Esophagus mucosa (tissue), 1 donor: ENCODE measurements at regions not wholly inside any gene's neighbourhood (a gene's known extent, or its start where the extent isn't known, plus 50 kb on each side); places are given as distances from the start of the nearest gene placed in this dataset.

Source experiments
- ATAC-seq: fragments of 200-7000 bp; cut with Tn5 transposase; one replicate; pipeline ENCODE4 v1.9.1; 2020
- donor health status: DM: yes; HTN: yes; CAD: no.

GRCh38 chr9:31790720-31791119 lies 593.7 kb upstream of the ACO1 start:
- peak; percentile 77 for ATAC-seq

- ATAC-seq = no peak
Measured at GRCh38 chr9:31799953-31800609, 584.4 kb upstream of the ACO1 start.

GRCh38 chr9:31807574-31808256 lies 576.7 kb upstream of the ACO1 start:
- no peak for ATAC-seq

GRCh38 chr9:31808766-31809165 lies 575.7 kb upstream of the ACO1 start:
- no peak for ATAC-seq

- ATAC-seq = peak; percentile 22
Measured at GRCh38 chr9:31820426-31820825, 564.0 kb upstream of the ACO1 start.

GRCh38 chr9:31821583-31821982 lies 562.9 kb upstream of the ACO1 start:
- no peak for ATAC-seq

GRCh38 chr9:31823365-31823764 lies 561.1 kb upstream of the ACO1 start:
- ATAC-seq = no peak

- no peak for ATAC-seq
Measured at GRCh38 chr9:31824860-31825259, 559.6 kb upstream of the ACO1 start.

GRCh38 chr9:31837211-31837610 lies 547.2 kb upstream of the ACO1 start:
- no peak for ATAC-seq

GRCh38 chr9:31839273-31839672 lies 545.2 kb upstream of the ACO1 start:
- no peak for ATAC-seq

- ATAC-seq = no peak
Measured at GRCh38 chr9:31840702-31841101, 543.7 kb upstream of the ACO1 start.

- ATAC-seq = no peak
Measured at GRCh38 chr9:31847963-31848362, 536.5 kb upstream of the ACO1 start.

- ATAC-seq = no peak
Measured at GRCh38 chr9:31848505-31849285, 535.7 kb upstream of the ACO1 start.

GRCh38 chr9:31854187-31854586 lies 530.3 kb upstream of the ACO1 start:
- ATAC-seq = no peak

GRCh38 chr9:31868830-31869229 lies 515.6 kb upstream of the ACO1 start:
- ATAC-seq = no peak

GRCh38 chr9:31870276-31870675 lies 514.2 kb upstream of the ACO1 start:
- no peak for ATAC-seq

GRCh38 chr9:31873722-31874121 lies 510.7 kb upstream of the ACO1 start:
- no peak for ATAC-seq

GRCh38 chr9:31894008-31894407 lies 490.4 kb upstream of the ACO1 start:
- ATAC-seq = no peak

GRCh38 chr9:31908158-31908890 lies 476.1 kb upstream of the ACO1 start:
- no peak for ATAC-seq

- no peak for ATAC-seq
Measured at GRCh38 chr9:31908891-31909480, 475.5 kb upstream of the ACO1 start.

- no peak for ATAC-seq
Measured at GRCh38 chr9:31912636-31913035, 471.8 kb upstream of the ACO1 start.

GRCh38 chr9:31916591-31917241 lies 467.7 kb upstream of the ACO1 start:
- no peak for ATAC-seq
